Fibroblast of lung (primary cell): ENCODE measurements at regions not wholly inside any gene's neighbourhood (a gene's known extent, or its start where the extent isn't known, plus 50 kb on each side); places are given as distances from the start of the nearest gene placed in this dataset.

Experiments
- DNase-seq, 2 donors: peaks; one replicate each; pipeline versions ENCODE4 v3.0.0 to v3.0.0-alpha.2; 2010; ENCODE audit warnings: low read depth in 2 of 2
- H2AFZ ChIP-seq: 2 replicates; pipeline ENCODE4 v1.5.1; 2012; ENCODE audit warnings: low read length, control low read depth, inconsistent platforms
- H3K27ac ChIP-seq: 2 replicates; pipeline ENCODE4 v1.5.1; 2011; ENCODE audit warnings: low read length, control low read depth; ENCODE audit not compliant: insufficient read depth
- H3K27me3 ChIP-seq: 2 replicates; pipeline ENCODE4 v1.5.1; 2011; ENCODE audit warnings: mild to moderate bottlenecking, low read length; ENCODE audit not compliant: control insufficient read depth, insufficient read depth
- H3K36me3 ChIP-seq: 2 replicates; pipeline ENCODE4 v1.5.1; 2011; ENCODE audit warnings: low read length; ENCODE audit not compliant: control insufficient read depth, insufficient read depth
- H3K4me1 ChIP-seq: 2 replicates; pipeline ENCODE4 v1.5.1; 2011; ENCODE audit warnings: low read length; ENCODE audit not compliant: control insufficient read depth, insufficient read depth; ENCODE audit errors: extremely low read depth
- H3K4me2 ChIP-seq: 2 replicates; pipeline ENCODE4 v1.5.1; 2011; ENCODE audit warnings: low read length, control low read depth; ENCODE audit not compliant: insufficient read depth; ENCODE audit errors: extremely low read depth
- H3K4me3 ChIP-seq, 4 experiments: fragments of 200-600 bp in 1 of 4; sonication (generic) in 1 of 4; replicated peaks in 1 of 4; 2 replicates each; pipeline ENCODE4 v1.5.1; 2011 to 2016; ENCODE audit warnings: low read length in 4 of 4, low read depth in 3 of 4, mild to moderate bottlenecking in 3 of 4, control low read depth in 2 of 4, inconsistent platforms in 1 of 4, mixed read lengths in 1 of 4; ENCODE audit not compliant: insufficient read depth in 1 of 4; ENCODE audit errors: control extremely low read depth in 1 of 4
- H3K79me2 ChIP-seq: 2 replicates; pipeline ENCODE4 v1.5.1; 2012; ENCODE audit warnings: mild to moderate bottlenecking, low read length, inconsistent platforms; ENCODE audit not compliant: control insufficient read depth, insufficient read depth
- H3K9ac ChIP-seq: 2 replicates; pipeline ENCODE4 v1.5.1; 2011; ENCODE audit warnings: mild to moderate bottlenecking, low read length, control low read depth; ENCODE audit not compliant: insufficient read depth
- H3K9me3 ChIP-seq: 2 replicates; pipeline ENCODE4 v1.5.1; 2012; ENCODE audit warnings: low read depth, low read length; ENCODE audit not compliant: control insufficient read depth, insufficient read depth
- H4K20me1 ChIP-seq: 2 replicates; pipeline ENCODE4 v1.5.1; 2011; ENCODE audit warnings: low read length; ENCODE audit not compliant: control insufficient read depth, insufficient read depth; ENCODE audit errors: extremely low read depth
- EZH2 ChIP-seq: IDR thresholded peaks from 2 replicates; pipeline ENCODE4 v1.5.1; 2012; ENCODE audit warnings: low read length, control low read depth, mild to moderate bottlenecking; ENCODE audit errors: missing control alignments
- TF ChIP-seq, protein P1 (sequence below), 2 donors: IDR thresholded peaks in 1 of 2; conservative IDR thresholded peaks in 1 of 2; 1 replicate in 1 of 2; 2 replicates in 1 of 2; pipeline ENCODE4 v1.5.1; 2011 to 2012; ENCODE audit warnings: low read length in 2 of 2, control low read depth in 1 of 2, inconsistent platforms in 1 of 2, low read depth in 1 of 2, mild to moderate bottlenecking in 1 of 2

DNA sequence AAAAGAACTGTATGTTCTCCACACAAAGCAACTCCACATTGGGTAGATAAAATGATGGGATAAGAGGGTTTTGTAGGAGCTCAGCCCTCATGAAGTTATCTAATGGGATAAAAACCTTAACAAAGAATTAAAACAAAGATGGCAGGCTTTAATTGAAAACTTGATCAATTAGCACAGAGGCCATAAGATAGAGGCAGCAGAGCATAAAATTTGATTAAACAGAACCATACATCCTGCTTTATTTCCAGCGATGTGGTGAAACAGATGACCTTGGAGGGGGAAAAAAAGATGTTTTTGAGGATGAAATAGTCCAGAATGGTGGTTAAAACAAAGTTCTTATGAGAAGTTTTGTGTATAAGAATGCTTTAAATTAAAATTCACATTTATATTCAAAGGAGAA is 130.9 kb upstream of the ALCAM start:
- Histone ChIP-seq H3K27me3 (no peaks in the 10 kb centered on the region), H3K4me2 (no peak overlapping the region), H3K4me3 (no peak overlapping the region), H3K27ac (no peak overlapping the region), H2AFZ (no peak overlapping the region), H3K9me3 (no peaks in the 10 kb centered on the region), H3K36me3 (no peaks in the 10 kb centered on the region), H3K9ac (no peak overlapping the region), H3K4me1 (no peaks in the 10 kb centered on the region), H4K20me1 (no peaks in the 10 kb centered on the region), H3K79me2 (no peaks in the 10 kb centered on the region)
- no peak for TF ChIP-seq EZH2
- TF ChIP-seq, protein P1, sequence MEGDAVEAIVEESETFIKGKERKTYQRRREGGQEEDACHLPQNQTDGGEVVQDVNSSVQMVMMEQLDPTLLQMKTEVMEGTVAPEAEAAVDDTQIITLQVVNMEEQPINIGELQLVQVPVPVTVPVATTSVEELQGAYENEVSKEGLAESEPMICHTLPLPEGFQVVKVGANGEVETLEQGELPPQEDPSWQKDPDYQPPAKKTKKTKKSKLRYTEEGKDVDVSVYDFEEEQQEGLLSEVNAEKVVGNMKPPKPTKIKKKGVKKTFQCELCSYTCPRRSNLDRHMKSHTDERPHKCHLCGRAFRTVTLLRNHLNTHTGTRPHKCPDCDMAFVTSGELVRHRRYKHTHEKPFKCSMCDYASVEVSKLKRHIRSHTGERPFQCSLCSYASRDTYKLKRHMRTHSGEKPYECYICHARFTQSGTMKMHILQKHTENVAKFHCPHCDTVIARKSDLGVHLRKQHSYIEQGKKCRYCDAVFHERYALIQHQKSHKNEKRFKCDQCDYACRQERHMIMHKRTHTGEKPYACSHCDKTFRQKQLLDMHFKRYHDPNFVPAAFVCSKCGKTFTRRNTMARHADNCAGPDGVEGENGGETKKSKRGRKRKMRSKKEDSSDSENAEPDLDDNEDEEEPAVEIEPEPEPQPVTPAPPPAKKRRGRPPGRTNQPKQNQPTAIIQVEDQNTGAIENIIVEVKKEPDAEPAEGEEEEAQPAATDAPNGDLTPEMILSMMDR (conservative IDR thresholded peaks at IDR 0.05 in 1 of 2, IDR thresholded peaks at IDR 0.05 in 1 of 2; ENCODE audit: low read depth in 1 of 2, low read length in 2 of 2), result no peak
- DNase-seq, result no peak

DNA sequence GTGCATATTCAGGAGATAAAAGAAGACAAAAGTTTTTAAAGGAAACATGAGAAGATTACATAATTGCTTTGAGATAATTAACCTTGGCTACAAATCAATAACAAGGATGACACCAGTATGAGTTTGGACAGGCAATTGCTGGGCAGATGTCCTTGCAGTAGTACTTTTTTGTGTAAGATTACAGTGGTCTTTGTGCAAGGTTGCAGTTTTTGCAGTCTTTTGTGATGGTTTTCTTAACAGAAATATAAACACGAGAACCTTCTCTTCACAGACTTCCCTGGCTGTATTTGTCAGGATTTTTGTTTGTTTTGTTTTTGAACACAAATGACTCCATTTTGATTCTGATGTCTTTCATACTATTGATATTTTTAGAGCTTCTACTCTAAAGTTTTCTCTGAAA is 128.3 kb upstream of the ALCAM start:
- no peaks in the 10 kb centered on the region for H3K9me3 ChIP-seq
- H3K4me2 ChIP-seq, result no peak overlapping the region
- H3K9ac ChIP-seq, result no peak overlapping the region
- no peak for DNase-seq
- H3K79me2 ChIP-seq, result no peaks in the 10 kb centered on the region
- no peaks in the 10 kb centered on the region for H3K36me3 ChIP-seq
- no peak overlapping the region for H2AFZ ChIP-seq
- TF ChIP-seq EZH2, result no peak
- TF ChIP-seq, protein P1 (conservative IDR thresholded peaks at IDR 0.05 in 1 of 2, IDR thresholded peaks at IDR 0.05 in 1 of 2; ENCODE audit: low read depth in 1 of 2, low read length in 2 of 2), result no peak
- H3K27ac ChIP-seq, result no peak overlapping the region
- H3K4me1 ChIP-seq, result no peaks in the 10 kb centered on the region
- H4K20me1 ChIP-seq, result no peaks in the 10 kb centered on the region
- H3K4me3 ChIP-seq, result no peak overlapping the region
- no peaks in the 10 kb centered on the region for H3K27me3 ChIP-seq

DNA sequence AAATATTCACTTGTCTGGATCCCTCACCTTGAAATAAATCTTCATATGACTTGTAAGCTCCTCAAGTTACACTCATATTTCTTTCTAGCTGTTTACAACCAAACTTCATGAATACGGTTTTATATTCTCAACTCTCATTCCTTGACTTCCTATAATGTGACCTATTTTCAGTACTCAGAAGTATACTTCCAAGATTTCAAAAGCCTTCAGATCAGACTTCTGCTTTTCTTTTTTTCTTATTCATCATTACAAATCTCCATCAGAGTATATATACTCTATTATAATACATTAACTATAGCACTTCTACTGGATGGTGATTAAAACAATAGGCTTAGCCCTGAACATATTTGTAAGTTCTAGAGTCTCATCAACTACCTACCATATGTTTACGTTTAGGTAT is 123.6 kb upstream of the ALCAM start:
- H3K4me2 ChIP-seq, result no peak overlapping the region
- no peaks in the 10 kb centered on the region for H3K36me3 ChIP-seq
- H3K4me1 ChIP-seq, result no peaks in the 10 kb centered on the region
- no peak overlapping the region for H3K4me3 ChIP-seq
- H3K79me2 ChIP-seq, result no peaks in the 10 kb centered on the region
- no peak overlapping the region for H3K9ac ChIP-seq
- no peak overlapping the region for H3K27ac ChIP-seq
- DNase-seq, result no peak
- H3K27me3 ChIP-seq, result no peaks in the 10 kb centered on the region
- no peaks in the 10 kb centered on the region for H3K9me3 ChIP-seq
- H2AFZ ChIP-seq, result no peak overlapping the region
- no peak for TF ChIP-seq EZH2
- TF ChIP-seq, protein P1 (conservative IDR thresholded peaks at IDR 0.05 in 1 of 2, IDR thresholded peaks at IDR 0.05 in 1 of 2; ENCODE audit: low read depth in 1 of 2, low read length in 2 of 2), result no peak
- no peaks in the 10 kb centered on the region for H4K20me1 ChIP-seq
